Ectodermal cell (in vitro differentiated cells): ENCODE measurements at regions not wholly inside any gene's neighbourhood (a gene's known extent, or its start where the extent isn't known, plus 50 kb on each side); places are given as distances from the start of the nearest gene placed in this dataset.
"Not testable (repeated sequence)": the region's sequence is repeated elsewhere in the genome, so short reads cannot be mapped to it uniquely, and the experiment has no call there.

Experiments
- H3K27ac ChIP-seq: 2 replicates; pipeline ENCODE4 v1.7.0; 2013; ENCODE audit warnings: mild to moderate bottlenecking, low read depth, low read length; ENCODE audit not compliant: insufficient read depth, poor library complexity, severe bottlenecking
- H3K27me3 ChIP-seq: 2 replicates; pipeline ENCODE4 v1.7.0; 2013; ENCODE audit warnings: mild to moderate bottlenecking, low read length; ENCODE audit not compliant: insufficient read depth, control insufficient read depth, poor library complexity, severe bottlenecking
- H3K36me3 ChIP-seq: one replicate; pipeline ENCODE4 v1.7.0; 2013; ENCODE audit warnings: low read length; ENCODE audit not compliant: control insufficient read depth, insufficient read depth
- H3K4me1 ChIP-seq: one replicate; pipeline ENCODE4 v1.7.0; 2013; ENCODE audit warnings: low read length; ENCODE audit not compliant: control insufficient read depth, insufficient read depth
- H3K4me3 ChIP-seq: 2 replicates; pipeline ENCODE4 v1.7.0; 2013; ENCODE audit warnings: low read depth, low read length, control low read depth; ENCODE audit not compliant: insufficient read depth
- H3K9me3 ChIP-seq: 2 replicates; pipeline ENCODE4 v1.7.0; 2013; ENCODE audit warnings: mild to moderate bottlenecking, low read length, moderate library complexity; ENCODE audit not compliant: control insufficient read depth
- WGBS, 2 experiments: methylation state at CpG; one replicate each; pipeline ENCODE4 v1.1.7; 2013; ENCODE audit warnings: missing lambda C conversion rate in 2 of 2; 5-methylcytosine and 5-hydroxymethylcytosine counted together

GRCh38 chr13:76271728-76272232 is 614.4 kb downstream of the KCTD12 start:
- no peaks in the 10 kb centered on the region for H3K4me1 ChIP-seq
- no peaks in the 10 kb centered on the region for H3K36me3 ChIP-seq
- no peak overlapping the region for H3K27ac ChIP-seq
- no peaks in the 10 kb centered on the region for H3K27me3 ChIP-seq
- no peak overlapping the region for H3K4me3 ChIP-seq
- WGBS, 2 experiments: 70 to 77% methylated on average over 2 of the region's 2 CpGs
- no peaks in the 10 kb centered on the region for H3K9me3 ChIP-seq

- H3K27ac ChIP-seq, H3K27me3 ChIP-seq, H3K9me3 ChIP-seq, H3K4me1 ChIP-seq, H3K36me3 ChIP-seq, H3K4me3 ChIP-seq: not testable (repeated sequence)
- 89 to 95% methylated on average over 2 to 3 of the region's 4 CpGs for WGBS, 2 experiments
Observed at GRCh38 chr13:76268307-76268706, 617.9 kb downstream of the KCTD12 start.

- no peaks in the 10 kb centered on the region for H3K27me3 ChIP-seq
- H3K36me3 ChIP-seq: no peaks in the 10 kb centered on the region
- no peaks in the 10 kb centered on the region for H3K4me1 ChIP-seq
- H3K27ac ChIP-seq: no peak overlapping the region
- 80 to 100% methylated on average over 2 to 3 of the region's 3 CpGs for WGBS, 2 experiments
- H3K9me3 ChIP-seq: no peaks in the 10 kb centered on the region
- no peak overlapping the region for H3K4me3 ChIP-seq
Observed at GRCh38 chr13:76267216-76267615, 619.0 kb downstream of the KCTD12 start.

- H3K27me3 ChIP-seq: no peaks in the 10 kb centered on the region
- H3K4me1 ChIP-seq: no peaks in the 10 kb centered on the region
- H3K4me3 ChIP-seq: no peak overlapping the region
- no peaks in the 10 kb centered on the region for H3K9me3 ChIP-seq
- no peak overlapping the region for H3K27ac ChIP-seq
- H3K36me3 ChIP-seq: no peaks in the 10 kb centered on the region
- 40 to 74% methylated on average over 1 of the region's 1 CpG for WGBS, 2 experiments
Observed at GRCh38 chr13:76266561-76266960, 619.6 kb downstream of the KCTD12 start.

GRCh38 chr13:76250211-76250610 is 614.1 kb downstream of the LMO7 start:
- H3K4me1 ChIP-seq: no peaks in the 10 kb centered on the region
- H3K36me3 ChIP-seq: no peaks in the 10 kb centered on the region
- WGBS, 2 experiments: 75 to 77% methylated on average over 2 of the region's 2 CpGs
- no peak overlapping the region for H3K4me3 ChIP-seq
- H3K27ac ChIP-seq: no peak overlapping the region
- no peaks in the 10 kb centered on the region for H3K9me3 ChIP-seq
- H3K27me3 ChIP-seq: no peaks in the 10 kb centered on the region

- no peaks in the 10 kb centered on the region for H3K36me3 ChIP-seq
- H3K4me3 ChIP-seq: no peak overlapping the region
- no peaks in the 10 kb centered on the region for H3K27me3 ChIP-seq
- no peaks in the 10 kb centered on the region for H3K4me1 ChIP-seq
- no peaks in the 10 kb centered on the region for H3K9me3 ChIP-seq
- H3K27ac ChIP-seq: no peak overlapping the region
- 82 to 89% methylated on average over 1 of the region's 1 CpG for WGBS, 2 experiments
Observed at GRCh38 chr13:76245920-76246319, 609.8 kb downstream of the LMO7 start.

GRCh38 chr13:76245211-76245610 is 609.1 kb downstream of the LMO7 start:
- Histone ChIP-seq H3K4me3 (no peak overlapping the region), H3K27ac (no peak overlapping the region), H3K36me3 (no peaks in the 10 kb centered on the region), H3K27me3 (no peaks in the 10 kb centered on the region), H3K4me1 (no peaks in the 10 kb centered on the region), H3K9me3 (no peaks in the 10 kb centered on the region)
- WGBS, 2 experiments: 77 to 80% methylated on average over 3 of the region's 4 CpGs

- H3K9me3 ChIP-seq, H3K27me3 ChIP-seq, H3K4me3 ChIP-seq, H3K27ac ChIP-seq, H3K4me1 ChIP-seq, H3K36me3 ChIP-seq: not testable (repeated sequence)
- WGBS, 2 experiments: 76 to 78% methylated on average over 8 of the region's 8 CpGs
Observed at GRCh38 chr13:76243120-76243519, 607.0 kb downstream of the LMO7 start.

- no peak overlapping the region for H3K27ac ChIP-seq
- H3K36me3 ChIP-seq: no peaks in the 10 kb centered on the region
- no peak overlapping the region for H3K4me3 ChIP-seq
- WGBS, 2 experiments: 97% methylated on average over 3 to 4 of the region's 4 CpGs
- no peaks in the 10 kb centered on the region for H3K27me3 ChIP-seq
- no peaks in the 10 kb centered on the region for H3K4me1 ChIP-seq
- H3K9me3 ChIP-seq: no peaks in the 10 kb centered on the region
Observed at GRCh38 chr13:76239031-76239680, 603.0 kb downstream of the LMO7 start.

GRCh38 chr13:76231522-76232167 is 595.5 kb downstream of the LMO7 start:
- WGBS, 2 experiments: 89 to 98% methylated on average over 4 of the region's 4 CpGs
- H3K4me1 ChIP-seq: no peaks in the 10 kb centered on the region
- no peaks in the 10 kb centered on the region for H3K36me3 ChIP-seq
- no peaks in the 10 kb centered on the region for H3K27me3 ChIP-seq
- no peaks in the 10 kb centered on the region for H3K9me3 ChIP-seq
- no peak overlapping the region for H3K4me3 ChIP-seq
- no peak overlapping the region for H3K27ac ChIP-seq
